Loucy (cell line): ENCODE measurements at regions not wholly inside any gene's neighbourhood (a gene's known extent, or its start where the extent isn't known, plus 50 kb on each side); places are given as distances from the start of the nearest gene placed in this dataset.

Experiments used
- EZH2phosphoT487 ChIP-seq: fragments of 200-600 bp; IDR thresholded peaks from 2 replicates; pipeline ENCODE4 v1.6.1; 2018; ENCODE audit warnings: antibody characterized with exemption, mild to moderate bottlenecking, moderate library complexity, borderline replicate concordance
- TF ChIP-seq, protein P1 (sequence below): fragments of 200-600 bp; sonication (generic); conservative IDR thresholded peaks from 2 replicates; pipeline ENCODE4 v1.5.1; 2014; ENCODE audit warnings: mild to moderate bottlenecking, antibody characterized with exemption, low read length

- TF ChIP-seq, protein P1, sequence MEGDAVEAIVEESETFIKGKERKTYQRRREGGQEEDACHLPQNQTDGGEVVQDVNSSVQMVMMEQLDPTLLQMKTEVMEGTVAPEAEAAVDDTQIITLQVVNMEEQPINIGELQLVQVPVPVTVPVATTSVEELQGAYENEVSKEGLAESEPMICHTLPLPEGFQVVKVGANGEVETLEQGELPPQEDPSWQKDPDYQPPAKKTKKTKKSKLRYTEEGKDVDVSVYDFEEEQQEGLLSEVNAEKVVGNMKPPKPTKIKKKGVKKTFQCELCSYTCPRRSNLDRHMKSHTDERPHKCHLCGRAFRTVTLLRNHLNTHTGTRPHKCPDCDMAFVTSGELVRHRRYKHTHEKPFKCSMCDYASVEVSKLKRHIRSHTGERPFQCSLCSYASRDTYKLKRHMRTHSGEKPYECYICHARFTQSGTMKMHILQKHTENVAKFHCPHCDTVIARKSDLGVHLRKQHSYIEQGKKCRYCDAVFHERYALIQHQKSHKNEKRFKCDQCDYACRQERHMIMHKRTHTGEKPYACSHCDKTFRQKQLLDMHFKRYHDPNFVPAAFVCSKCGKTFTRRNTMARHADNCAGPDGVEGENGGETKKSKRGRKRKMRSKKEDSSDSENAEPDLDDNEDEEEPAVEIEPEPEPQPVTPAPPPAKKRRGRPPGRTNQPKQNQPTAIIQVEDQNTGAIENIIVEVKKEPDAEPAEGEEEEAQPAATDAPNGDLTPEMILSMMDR: no peak
- TF ChIP-seq EZH2phosphoT487: no peak
Observed at GRCh38 chr12:94707892-94708291, 57.5 kb upstream of the TMCC3 start.
